ENCODE measurements at regions not wholly inside any gene's neighbourhood (a gene's known extent, or its start where the extent isn't known, plus 50 kb on each side); places are given as distances from the start of the nearest gene placed in this dataset.
"Not testable (repeated sequence)": the region's sequence is repeated elsewhere in the genome, so short reads cannot be mapped to it uniquely, and the experiment has no call there.

DNA sequence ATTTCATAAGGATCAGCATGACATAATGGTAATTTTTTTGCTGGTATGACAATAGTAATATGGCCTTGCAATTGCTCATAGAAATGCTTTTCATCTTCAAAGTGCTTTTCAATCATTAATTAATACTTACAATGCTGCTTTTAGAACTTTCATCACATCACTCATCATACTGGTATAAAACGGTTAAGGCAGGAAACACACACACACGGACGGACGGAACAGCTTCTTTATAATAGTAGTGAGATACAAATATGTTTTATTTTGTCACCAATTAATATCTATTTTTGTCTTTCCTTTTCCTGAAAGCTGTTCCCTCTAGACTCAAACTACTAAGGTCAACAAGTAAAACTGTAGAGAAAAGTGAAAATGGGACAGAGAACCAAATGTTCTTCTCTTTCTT, 353.9 kb upstream of the PKN2 start:
- no peak for DNase-seq

DNA sequence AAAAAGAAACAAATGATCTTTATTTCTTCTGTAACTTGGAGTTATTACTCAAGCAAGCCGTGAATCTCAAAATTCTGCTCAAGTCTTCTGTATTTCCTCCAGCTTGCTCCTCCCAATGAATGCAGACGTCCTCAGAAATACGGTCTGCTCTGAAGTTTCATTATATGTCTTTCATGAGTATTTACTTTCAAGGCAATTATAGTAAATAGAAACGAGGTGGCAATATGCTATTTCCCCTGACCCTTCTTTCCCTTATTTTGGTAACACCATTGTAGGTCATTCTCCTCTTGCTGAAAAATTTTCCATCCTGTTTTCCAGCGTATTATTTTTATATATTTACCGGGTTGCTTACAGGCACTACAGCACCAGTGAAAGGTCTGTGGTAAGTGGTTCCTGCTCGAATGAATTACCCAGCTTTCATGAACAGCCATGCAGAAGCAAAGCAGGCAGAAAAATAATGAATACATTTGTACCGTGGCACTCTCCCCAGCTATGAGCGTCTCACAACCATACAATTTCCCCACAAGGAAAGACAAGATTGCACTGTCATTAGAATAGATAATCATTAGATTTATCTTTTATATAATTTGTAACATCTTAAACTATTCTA, 350.9 kb upstream of the PKN2 start:
- no peak for DNase-seq

DNA sequence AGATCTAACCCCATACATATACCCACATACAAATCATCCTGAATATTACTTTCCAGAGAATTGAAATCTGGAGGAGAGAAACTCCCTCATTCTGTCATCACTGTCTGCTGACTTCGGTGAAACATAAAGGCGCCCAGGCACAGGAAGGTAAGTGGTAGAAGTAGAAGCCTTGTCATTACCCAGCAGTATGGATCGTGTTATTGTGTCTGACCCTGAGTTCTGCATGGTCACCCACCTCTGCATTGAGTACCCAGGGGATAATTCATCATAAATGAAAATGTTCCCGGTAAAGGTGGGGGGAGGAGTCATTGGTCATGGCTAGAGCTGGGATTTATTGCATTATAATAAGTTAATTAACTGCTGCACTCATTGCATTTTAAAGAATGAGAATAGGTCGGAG, 342.6 kb upstream of the PKN2 start:
- DNase-seq, result no peak

DNA sequence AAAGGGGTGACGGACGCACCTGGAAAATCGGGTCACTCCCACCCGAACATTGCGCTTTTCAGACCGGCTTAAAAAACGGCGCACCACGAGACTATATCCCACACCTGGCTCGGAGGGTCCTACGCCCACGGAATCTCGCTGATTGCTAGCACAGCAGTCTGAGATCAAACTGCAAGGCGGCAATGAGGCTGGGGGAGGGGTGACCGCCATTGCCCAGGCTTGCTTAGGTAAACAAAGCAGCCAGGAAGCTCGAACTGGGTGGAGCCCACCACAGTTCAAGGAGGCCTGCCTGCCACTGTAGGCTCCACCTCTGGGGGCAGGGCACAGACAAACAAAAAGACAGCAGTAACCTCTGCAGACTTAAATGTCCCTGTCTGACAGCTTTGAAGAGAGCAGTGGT, 342.0 kb upstream of the PKN2 start:
- not testable (repeated sequence) for DNase-seq

DNA sequence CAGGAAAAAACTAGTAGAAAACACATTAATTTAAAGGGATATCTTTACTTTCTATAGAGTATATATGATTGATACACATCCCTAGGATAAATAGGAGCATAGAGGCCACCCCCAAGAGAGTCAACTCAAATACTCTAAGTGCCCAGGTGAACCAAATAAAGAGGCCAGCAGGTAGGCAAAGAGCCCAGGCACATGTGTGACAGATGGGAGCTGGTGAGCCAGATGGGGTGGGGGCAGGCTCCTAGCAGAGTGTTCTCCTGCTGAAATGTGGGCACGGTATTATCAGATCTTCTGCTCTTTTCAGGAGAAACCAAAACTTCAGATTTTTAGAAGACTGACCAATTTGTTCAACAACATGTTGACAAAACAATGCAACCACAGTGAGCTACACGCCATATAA, 333.4 kb upstream of the PKN2 start:
- no peak for DNase-seq

DNA sequence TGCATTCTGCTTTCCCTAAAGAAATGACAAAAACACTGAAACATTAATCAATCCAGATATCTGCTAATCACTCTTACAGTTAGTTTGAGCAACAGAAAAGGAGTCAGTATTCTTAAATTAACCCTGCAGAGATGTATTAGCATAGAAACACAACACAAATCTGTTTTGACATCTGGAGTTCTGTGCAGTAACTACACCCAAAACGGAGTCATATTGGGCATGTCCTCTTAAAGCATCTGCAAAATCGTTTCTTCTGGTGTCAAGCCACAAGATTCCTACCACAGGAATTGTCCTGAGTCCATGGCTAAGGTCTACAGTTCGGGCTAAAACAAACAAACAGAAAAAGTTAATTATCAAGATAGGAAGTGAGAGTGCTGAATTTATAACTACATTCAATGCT, 332.1 kb upstream of the PKN2 start:
- DNase-seq, result no peak

DNA sequence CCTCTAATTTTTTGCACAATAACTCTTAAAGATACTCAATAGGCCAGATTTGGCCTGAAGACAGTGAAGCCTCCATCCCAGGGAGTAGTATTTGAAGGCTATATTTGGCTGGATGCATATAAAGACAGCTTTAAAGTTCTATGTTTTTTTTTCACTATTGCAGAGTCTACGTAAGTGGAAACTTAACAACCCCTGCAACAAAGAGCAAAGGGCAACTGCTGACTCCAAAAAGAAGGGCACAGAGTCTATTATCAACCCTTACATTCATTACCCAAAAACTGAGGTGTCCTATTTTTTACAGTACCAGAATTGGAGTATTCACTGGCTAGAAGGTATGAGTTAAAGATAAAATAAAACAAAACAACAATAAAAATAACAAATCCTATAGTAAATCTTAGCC, 329.8 kb upstream of the PKN2 start:
- no peak for DNase-seq

DNA sequence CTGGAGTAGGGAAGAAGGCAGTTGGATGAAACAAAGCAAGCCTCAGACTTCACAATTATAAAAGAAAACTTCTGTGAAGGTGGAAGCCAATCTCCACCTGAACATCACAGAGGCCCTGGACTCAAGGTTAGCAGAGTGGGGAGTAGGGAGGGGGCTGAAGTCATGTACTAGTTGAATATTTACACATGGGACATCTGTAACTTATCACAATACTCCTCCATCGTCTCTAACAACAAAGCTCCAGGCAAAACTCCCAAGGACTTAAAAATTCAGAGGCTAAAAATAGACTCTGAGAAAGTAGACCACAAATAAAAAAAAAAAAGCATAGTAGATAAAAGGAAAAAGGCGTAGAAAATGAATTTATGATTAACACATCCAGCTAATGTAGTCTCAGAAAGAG, 326.3 kb upstream of the PKN2 start:
- no peak for DNase-seq

DNA sequence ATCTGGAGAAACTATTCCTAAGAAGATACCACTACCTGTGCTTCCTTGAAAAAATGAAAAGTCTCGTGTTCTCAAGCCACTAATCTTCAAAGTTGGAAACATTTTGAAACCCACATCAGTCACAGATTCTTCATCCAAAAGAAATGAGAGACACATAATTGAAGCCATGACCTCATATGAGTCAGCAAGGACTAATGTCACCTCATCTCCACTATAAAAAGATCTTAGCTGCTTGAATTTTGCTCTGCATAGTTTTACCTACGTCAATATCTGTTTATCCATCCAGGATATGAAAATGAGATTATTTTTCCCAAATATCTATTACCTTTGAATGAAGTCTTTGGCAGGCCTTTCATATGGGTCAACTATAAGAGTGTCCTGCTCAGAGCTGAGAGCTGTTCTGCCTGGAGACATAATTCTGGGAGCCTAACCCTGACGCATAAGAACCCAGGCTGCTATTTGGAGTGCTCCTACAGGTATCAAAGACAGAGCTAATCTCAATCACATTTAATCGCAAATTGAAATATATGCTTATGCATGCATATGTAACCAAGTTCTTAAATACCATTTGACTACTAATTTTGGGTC, 312.5 kb upstream of the PKN2 start:
- no peak for DNase-seq

DNA sequence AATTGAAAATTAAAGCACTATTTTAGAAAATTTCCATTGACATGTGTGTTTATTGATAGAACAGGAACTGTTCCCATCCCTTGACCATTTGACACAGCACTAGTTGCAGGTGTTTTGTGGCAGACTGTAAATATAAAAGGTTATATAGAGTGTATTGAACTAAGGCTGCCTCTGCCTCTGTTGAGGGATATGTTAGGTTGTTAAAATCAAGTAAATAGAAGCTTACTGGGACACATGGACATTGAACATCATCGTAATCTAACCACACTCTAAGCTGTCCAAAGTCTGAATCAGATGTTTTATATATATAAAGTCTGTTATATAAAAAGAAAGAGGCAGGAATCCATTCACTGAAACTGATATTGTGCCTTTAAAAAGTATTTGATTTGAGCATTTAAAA, 308.1 kb upstream of the PKN2 start:
- DNase-seq, result no peak

DNA sequence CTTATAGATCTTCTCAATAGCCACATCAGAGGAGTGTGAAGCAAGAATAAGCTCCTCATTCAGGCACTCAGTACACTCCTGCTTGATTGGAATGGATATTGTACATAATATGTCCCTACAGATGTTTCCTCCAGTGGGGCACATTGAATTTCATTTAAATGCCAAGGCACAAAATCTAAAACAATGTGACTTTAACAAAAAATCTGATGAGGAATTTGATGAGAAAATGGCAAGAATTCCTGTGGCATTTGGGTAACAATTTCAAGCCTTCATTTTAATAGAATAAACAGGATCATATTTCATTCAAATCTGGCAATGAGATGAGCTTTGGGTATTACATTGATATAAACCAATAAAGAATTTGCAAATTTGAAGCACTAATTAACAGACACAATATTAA, 307.7 kb upstream of the PKN2 start:
- no peak for DNase-seq

DNA sequence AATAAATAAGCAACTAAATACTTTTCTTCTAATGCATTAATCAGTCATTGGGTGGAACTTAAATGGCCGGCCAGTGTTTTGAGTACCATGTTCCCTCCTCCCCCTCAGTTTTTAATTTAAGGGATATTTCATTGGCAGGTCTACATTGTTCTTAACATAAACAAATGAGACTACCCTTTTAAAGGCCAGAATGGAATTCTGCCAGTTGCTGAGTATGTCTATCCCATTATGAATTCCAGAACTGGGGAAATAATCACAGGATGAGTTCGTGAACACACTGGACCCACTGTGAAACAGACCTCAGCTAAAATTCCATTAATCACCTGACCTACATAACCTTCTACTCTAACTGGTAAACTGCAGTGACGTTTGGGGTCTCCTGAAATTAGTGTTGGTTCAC, 305.5 kb upstream of the PKN2 start:
- no peak for DNase-seq

DNA sequence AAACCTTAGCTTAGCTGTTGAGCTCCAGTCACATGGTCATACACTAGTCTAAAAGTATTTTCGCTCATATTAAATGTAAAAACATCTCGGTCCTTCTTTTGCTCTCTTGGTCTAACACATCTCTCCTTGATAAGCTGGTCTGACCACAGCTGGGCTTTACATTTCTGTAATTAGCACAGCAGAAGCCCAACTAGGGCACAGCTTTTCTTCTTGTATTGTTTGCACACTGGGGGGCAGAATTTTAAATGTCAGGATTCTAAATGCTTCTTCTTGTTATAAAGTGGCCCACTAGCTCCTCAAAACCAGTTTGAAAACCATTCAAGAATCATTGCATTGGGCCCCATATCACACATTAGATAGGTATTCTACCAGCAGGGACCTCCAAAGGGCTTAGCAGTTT, 289.1 kb upstream of the PKN2 start:
- DNase-seq, result no peak

DNA sequence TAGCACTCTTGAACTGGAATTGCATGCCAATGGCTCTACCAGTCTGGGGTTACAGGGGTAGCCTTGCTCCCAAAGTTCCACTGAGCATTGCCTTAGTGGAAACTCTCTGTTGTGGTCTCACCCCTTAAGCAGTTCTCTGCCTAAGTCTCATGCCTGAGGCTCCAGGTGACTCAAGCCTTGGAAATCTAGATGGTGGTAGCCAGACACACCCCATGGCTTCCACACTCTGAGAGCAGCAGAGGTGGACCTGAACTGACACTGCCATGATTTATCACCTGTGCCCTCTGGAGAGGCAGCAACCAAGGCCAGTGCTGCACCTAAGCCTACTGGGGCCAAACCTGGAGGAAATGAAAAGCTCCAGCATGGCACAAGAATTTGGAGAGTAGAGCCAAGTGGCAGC, 285.7 kb upstream of the PKN2 start:
- DNase-seq, result no peak

DNA sequence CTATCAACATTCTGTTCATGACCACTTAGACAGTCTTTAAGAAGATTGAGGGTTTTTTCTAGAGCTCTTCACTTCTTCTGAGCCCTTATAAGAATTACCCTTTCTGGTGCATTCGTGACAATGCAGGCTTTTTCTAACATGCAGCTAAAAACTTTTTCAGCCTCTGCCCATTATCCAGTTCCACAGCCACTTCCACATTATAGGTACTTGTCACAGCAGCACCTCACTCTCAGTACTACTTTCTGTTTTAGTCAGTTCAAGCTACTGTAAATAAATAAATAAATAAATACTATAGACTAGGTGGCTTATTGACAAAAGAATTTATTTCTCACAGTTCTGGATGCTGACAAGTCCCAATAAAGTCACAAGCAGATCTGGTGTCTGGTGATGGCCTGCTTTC, 284.4 kb upstream of the PKN2 start:
- DNase-seq, result no peak

DNA sequence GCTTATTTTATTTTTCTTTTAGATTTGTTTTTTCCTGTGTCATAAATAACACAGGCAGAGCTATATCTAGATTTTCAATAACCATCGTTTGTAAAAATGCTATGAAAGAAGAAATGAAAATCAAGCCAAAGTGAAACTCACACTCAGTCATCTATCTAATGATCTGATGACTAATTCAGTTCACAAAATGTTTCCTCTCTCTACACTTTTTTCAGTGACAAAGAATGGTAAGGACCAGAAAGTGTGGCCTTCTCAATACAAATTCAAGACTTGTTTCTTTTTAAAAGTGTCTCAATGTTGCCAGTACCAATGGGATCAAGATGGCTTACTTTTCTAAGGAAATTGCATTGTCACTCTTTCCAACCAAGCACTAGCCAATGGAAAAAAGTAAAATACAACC, 282.8 kb upstream of the PKN2 start:
- DNase-seq, result no peak

DNA sequence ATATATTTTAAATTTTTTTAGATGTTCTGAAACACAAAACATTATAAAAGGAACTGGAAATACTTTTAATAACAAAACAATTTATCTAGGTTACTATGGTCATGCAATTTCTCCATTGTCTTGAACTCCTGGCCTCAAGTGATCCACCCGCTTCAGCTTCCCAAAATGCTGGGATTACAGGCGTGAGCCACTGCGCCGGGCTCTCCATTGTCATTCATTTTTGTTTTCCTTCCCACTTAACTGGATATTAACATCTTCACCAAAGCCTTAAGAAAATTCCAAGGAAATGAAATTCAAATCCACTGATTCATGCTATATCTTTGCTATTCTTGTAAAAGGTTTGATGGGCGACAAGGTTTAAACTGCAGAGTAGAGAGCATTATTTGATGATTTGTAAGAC, 279.5 kb upstream of the PKN2 start:
- no peak for DNase-seq

DNA sequence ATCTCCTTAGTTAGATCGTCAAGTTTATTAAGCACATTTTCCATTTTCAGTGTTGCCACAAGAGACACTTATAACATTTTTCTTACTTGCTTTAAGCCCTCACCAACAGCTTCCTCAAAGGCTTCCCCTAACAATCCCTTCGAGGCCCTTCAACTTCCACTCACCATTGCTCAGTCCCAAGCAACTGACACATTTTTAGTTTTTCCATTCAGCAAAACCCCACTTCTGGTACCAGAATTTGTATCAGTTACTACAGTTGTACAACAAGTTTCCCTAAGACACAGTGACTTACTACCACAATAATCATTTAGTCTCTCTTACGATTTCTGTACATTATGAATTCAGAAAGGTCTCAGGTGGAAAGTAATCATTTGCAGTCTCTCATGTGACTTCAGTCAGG, 276.8 kb upstream of the PKN2 start:
- DNase-seq, result no peak

DNA sequence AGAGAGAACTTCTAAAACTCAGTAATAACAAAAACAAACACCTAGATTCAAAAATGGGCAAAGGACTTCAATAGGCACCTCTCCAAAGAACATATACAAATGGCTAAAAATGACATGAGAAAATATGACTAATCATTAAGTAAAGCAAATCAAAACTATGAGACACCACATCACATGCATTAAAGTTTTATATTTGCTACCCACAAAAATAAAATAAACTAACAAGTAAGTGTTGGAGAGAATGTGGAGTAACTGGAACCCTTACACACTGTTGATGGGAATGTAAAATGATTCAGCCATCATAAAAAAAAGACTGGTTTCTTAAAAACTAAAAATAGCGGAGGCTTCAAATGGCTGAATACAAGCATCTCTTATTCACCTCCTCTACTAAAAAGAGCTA, 262.1 kb upstream of the PKN2 start:
- no peak for DNase-seq

DNA sequence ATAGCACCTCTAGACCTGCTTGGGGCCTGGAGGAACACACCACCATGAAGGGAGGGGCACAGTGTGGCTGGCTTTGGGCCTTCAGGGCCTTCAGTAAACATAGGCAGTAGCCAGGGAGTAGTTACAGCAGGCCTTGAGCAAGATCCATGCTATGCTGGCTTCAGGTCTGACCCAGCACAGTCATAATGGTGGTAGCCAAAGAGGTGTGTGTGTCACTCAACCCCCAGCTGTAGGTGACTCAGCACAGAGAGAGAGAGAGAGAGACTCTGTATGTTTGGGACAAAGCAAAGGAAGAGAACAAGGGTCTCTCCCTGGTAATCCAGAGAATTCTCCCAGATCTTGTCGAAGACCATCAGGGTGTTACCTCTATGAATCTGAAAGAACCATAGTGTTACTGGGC, 250.5 kb upstream of the PKN2 start:
- DNase-seq, result no peak

DNA sequence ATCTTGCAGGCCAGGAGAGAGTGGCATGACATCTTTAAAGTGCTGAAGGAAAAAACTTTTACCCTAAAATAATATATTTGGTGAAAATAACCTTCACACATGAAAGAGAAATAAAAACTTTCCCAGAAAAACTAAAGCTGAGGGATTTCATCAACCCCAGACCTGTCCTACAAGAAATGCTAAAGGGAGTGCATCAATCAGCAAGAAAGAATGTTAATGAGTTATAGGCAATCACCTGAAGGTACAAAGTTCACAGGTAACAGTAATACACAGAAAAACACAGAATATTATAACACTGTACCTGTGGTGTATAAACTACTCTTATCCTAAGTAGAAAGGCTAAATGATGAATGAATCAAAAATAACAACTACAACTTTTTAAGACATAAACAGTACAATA, 249.2 kb upstream of the PKN2 start:
- DNase-seq, result no peak

DNA sequence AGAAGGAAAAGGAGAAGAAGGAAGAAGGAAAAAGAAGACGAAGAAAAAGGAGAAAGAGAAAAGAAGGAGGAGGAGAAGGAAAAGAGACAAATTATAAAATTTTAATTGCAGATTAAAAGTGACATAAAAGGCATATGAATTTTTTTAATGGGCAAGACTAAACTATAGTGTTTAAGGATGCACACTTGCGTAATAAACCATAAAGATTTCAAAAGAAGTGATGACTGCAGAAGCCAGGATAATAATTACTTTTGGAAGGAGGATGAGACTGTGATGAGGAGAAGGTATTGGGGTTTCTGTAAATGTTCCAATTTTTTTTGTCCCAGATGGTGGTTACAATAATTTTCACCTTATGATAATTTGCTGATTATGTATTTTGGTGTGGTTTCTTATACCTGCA, 243.1 kb upstream of the PKN2 start:
- no peak for DNase-seq

DNA sequence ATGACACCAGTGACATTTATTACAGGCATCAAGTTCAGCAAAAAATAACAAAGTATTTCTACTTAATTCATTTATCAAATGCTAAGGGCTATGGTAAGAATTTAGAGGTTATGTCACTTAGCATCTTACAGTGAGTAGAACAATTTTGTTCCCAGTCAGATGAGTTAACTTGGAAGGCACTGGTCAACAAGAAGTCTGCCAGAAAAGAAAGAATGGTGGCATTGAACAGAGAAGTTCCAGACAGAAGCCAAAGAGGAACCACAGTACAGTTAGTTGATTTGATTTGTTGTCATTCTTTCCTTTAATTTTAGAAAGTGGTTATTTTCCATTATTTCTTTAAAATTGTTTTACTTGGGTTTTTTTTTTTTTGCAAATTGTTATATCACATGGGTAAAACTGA, 232.2 kb upstream of the PKN2 start:
- DNase-seq, result no peak

DNA sequence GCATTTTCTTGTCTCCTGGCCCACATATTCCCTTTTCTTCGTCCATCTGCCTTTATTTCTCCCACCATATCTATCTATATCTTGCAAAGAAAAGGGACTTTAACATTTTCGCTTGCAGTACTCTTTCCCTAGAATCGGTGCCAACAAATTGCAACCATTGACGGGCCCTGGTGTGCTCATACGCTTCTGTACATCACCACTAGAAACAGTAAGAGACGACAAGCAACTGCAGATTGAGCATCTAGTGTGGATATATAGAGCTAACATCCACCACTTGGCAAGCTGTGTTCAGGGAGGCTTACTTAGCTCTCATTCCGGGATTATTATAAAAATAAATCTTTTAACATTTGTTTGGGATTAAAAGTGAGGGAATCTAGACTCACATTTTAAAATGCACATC, 230.8 kb upstream of the PKN2 start:
- no peak for DNase-seq

DNA sequence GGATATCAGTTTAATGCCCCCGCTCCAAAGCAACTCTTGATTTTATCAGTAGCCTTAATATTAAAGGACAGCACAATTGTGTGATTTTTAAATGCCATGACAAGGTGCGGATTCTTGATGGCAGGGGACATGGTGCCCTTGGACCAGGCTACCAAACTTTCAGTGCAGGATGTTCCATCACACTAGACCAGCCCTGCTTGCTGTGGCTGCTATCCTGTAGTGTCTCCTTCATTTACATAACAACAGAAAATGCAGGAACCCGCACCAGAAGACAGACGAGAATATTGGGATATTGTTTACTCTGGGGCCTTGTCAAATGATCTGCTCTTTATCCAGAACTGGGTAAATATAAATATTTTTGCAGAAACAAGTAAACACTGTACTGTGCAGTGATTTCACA, 229.3 kb upstream of the PKN2 start:
- DNase-seq, result no peak

Data from stimulated activated CD4-positive, alpha-beta T cell treated with anti-CD3 and anti-CD28 coated beads, Interleukin-15, amount 100 ng/mL, for 24 hours (primary cell).